KOPT-K1 (cell line): ENCODE measurements at regions not wholly inside any gene's neighbourhood (a gene's known extent, or its start where the extent isn't known, plus 50 kb on each side); places are given as distances from the start of the nearest gene placed in this dataset.
"Not testable (repeated sequence)": the region's sequence is repeated elsewhere in the genome, so short reads cannot be mapped to it uniquely, and the experiment has no call there.

Experiments used
- H3K27ac ChIP-seq: fragments of 200-600 bp; sonication (generic); 2 replicates; pipeline ENCODE4 v1.5.1; 2016; ENCODE audit warnings: antibody characterized with exemption, mild to moderate bottlenecking, low read depth, low read length; ENCODE audit not compliant: poor library complexity, severe bottlenecking
- H3K36me3 ChIP-seq: fragments of 200-600 bp; sonication (generic); 2 replicates; pipeline ENCODE4 v1.5.1; 2017; ENCODE audit warnings: antibody characterized with exemption, mild to moderate bottlenecking, low read length, moderate library complexity; ENCODE audit not compliant: insufficient read depth
- H3K9me3 ChIP-seq: fragments of 200-600 bp; sonication (generic); 2 replicates; pipeline ENCODE4 v1.5.1; 2017; ENCODE audit warnings: antibody characterized with exemption, low read length, mild to moderate bottlenecking; ENCODE audit not compliant: insufficient read depth, poor library complexity, severe bottlenecking

- Histone ChIP-seq H3K36me3 (no peaks in the 10 kb centered on the region), H3K9me3 (no peaks in the 10 kb centered on the region), H3K27ac (no peak overlapping the region)
Observed at GRCh38 chr14:21802441-21802840, 128.8 kb upstream of the OR4E1 start.

- Histone ChIP-seq H3K27ac (no peak overlapping the region), H3K36me3 (no peaks in the 10 kb centered on the region)
Observed at GRCh38 chr14:21796916-21797315, 123.3 kb upstream of the OR4E1 start.

GRCh38 chr14:21795456-21795855 lies 121.8 kb upstream of the OR4E1 start:
- H3K27ac ChIP-seq: no peak overlapping the region
- H3K36me3 ChIP-seq: no peaks in the 10 kb centered on the region
- no peaks in the 10 kb centered on the region for H3K9me3 ChIP-seq

More at GRCh38 chr14:21796916-21797315, 123.3 kb upstream of the OR4E1 start:
- H3K9me3 ChIP-seq: no peaks in the 10 kb centered on the region

GRCh38 chr14:21791749-21792148 lies 118.1 kb upstream of the OR4E1 start:
- Histone ChIP-seq H3K36me3 (no peaks in the 10 kb centered on the region), H3K27ac (no peak overlapping the region), H3K9me3 (no peaks in the 10 kb centered on the region)

GRCh38 chr14:21788687-21789086 lies 115.1 kb upstream of the OR4E1 start:
- H3K9me3 ChIP-seq: not testable (repeated sequence)

GRCh38 chr14:21787242-21787641 lies 113.6 kb upstream of the OR4E1 start:
- not testable (repeated sequence) for H3K36me3 ChIP-seq, H3K9me3 ChIP-seq, H3K27ac ChIP-seq

More at GRCh38 chr14:21788687-21789086, 115.1 kb upstream of the OR4E1 start:
- H3K36me3 ChIP-seq, H3K27ac ChIP-seq: not testable (repeated sequence)

GRCh38 chr14:21781543-21781942 lies 107.9 kb upstream of the OR4E1 start:
- no peak overlapping the region for H3K27ac ChIP-seq
- peaks cover 12% of the 10 kb centered on the region for H3K9me3 ChIP-seq
- H3K36me3 ChIP-seq: no peaks in the 10 kb centered on the region

- Histone ChIP-seq H3K36me3 (no peaks in the 10 kb centered on the region), H3K9me3 (peaks cover 12% of the 10 kb centered on the region), H3K27ac (no peak overlapping the region)
Observed at GRCh38 chr14:21780429-21781084, 106.9 kb upstream of the OR4E1 start.

GRCh38 chr14:21771671-21772070 lies 98.1 kb upstream of the OR4E1 start:
- H3K27ac ChIP-seq: no peak overlapping the region
- H3K9me3 ChIP-seq: no peaks in the 10 kb centered on the region
- H3K36me3 ChIP-seq: no peaks in the 10 kb centered on the region

GRCh38 chr14:21768875-21769257 lies 95.2 kb upstream of the OR4E1 start:
- Histone ChIP-seq H3K9me3 (no peaks in the 10 kb centered on the region), H3K36me3 (no peaks in the 10 kb centered on the region), H3K27ac (no peak overlapping the region)

- Histone ChIP-seq H3K36me3 (no peaks in the 10 kb centered on the region), H3K9me3 (no peaks in the 10 kb centered on the region), H3K27ac (no peak overlapping the region)
Observed at GRCh38 chr14:21768116-21768874, 94.7 kb upstream of the OR4E1 start.

GRCh38 chr14:21760360-21760759 lies 86.7 kb upstream of the OR4E1 start:
- not testable (repeated sequence) for H3K36me3 ChIP-seq, H3K27ac ChIP-seq, H3K9me3 ChIP-seq

- no peak overlapping the region for H3K27ac ChIP-seq
- no peaks in the 10 kb centered on the region for H3K9me3 ChIP-seq
Observed at GRCh38 chr14:21749306-21749868, 75.8 kb upstream of the OR4E1 start.

GRCh38 chr14:21748869-21749303 lies 75.3 kb upstream of the OR4E1 start:
- no peaks in the 10 kb centered on the region for H3K9me3 ChIP-seq
- H3K27ac ChIP-seq: no peak overlapping the region
- no peaks in the 10 kb centered on the region for H3K36me3 ChIP-seq

More at GRCh38 chr14:21749306-21749868, 75.8 kb upstream of the OR4E1 start:
- H3K36me3 ChIP-seq: no peaks in the 10 kb centered on the region

GRCh38 chr14:21735639-21736307 lies 62.2 kb upstream of the OR4E1 start:
- H3K9me3 ChIP-seq: no peaks in the 10 kb centered on the region
- no peaks in the 10 kb centered on the region for H3K36me3 ChIP-seq
- H3K27ac ChIP-seq: no peak overlapping the region
